GM23338 (cell line): ENCODE measurements at regions not wholly inside any gene's neighbourhood (a gene's known extent, or its start where the extent isn't known, plus 50 kb on each side); places are given as distances from the start of the nearest gene placed in this dataset.

ENCODE experiments used
- ATAC-seq: fragments of 200-7000 bp; cut with Tn5 transposase; 3 replicates; pipeline ENCODE4 v1.9.1; 2020
- DNase-seq: peaks from one replicate; pipeline ENCODE4 v3.0.0-alpha.2; 2015; ENCODE audit warnings: low spot score
- H2AFZ ChIP-seq: fragments of 200-600 bp; sonication (generic); 2 replicates; pipeline ENCODE4 v1.8.0; 2016; ENCODE audit warnings: antibody characterized with exemption, mild to moderate bottlenecking, moderate library complexity
- H3F3A ChIP-seq: fragments of 200-600 bp; sonication (generic); replicated peaks from 2 replicates; pipeline ENCODE4 v1.8.0; 2017; ENCODE audit warnings: antibody characterized with exemption, mixed run types, low read depth
- H3K27ac ChIP-seq: fragments of 200-600 bp; sonication (generic); 2 replicates; pipeline ENCODE4 v1.6.1; 2016; ENCODE audit warnings: low read depth
- H3K27me3 ChIP-seq: fragments of 200-600 bp; sonication (generic); 2 replicates; pipeline ENCODE4 v1.8.0; 2016; ENCODE audit warnings: mild to moderate bottlenecking, mixed run types, moderate library complexity; ENCODE audit not compliant: insufficient read depth
- H3K36me3 ChIP-seq: fragments of 200-600 bp; sonication (generic); 2 replicates; pipeline ENCODE4 v1.8.0; 2016; ENCODE audit warnings: mild to moderate bottlenecking; ENCODE audit not compliant: insufficient read depth
- H3K4me1 ChIP-seq: fragments of 200-600 bp; sonication (generic); 2 replicates; pipeline ENCODE4 v1.8.0; 2016; ENCODE audit warnings: mild to moderate bottlenecking, moderate library complexity; ENCODE audit not compliant: insufficient read depth
- H3K4me2 ChIP-seq: fragments of 200-600 bp; sonication (generic); 2 replicates; pipeline ENCODE4 v1.7.1; 2017; ENCODE audit warnings: mixed run types
- H3K4me3 ChIP-seq: fragments of 200-600 bp; sonication (generic); 2 replicates; pipeline ENCODE4 v1.6.1; 2016; ENCODE audit warnings: mixed run types
- H3K79me2 ChIP-seq: fragments of 200-600 bp; sonication (generic); replicated peaks from 2 replicates; pipeline ENCODE4 v1.8.0; 2017; ENCODE audit warnings: mild to moderate bottlenecking; ENCODE audit not compliant: insufficient read depth
- H3K9me2 ChIP-seq: fragments of 200-600 bp; sonication (generic); 2 replicates; pipeline ENCODE4 v1.8.0; 2017; ENCODE audit not compliant: insufficient read depth
- H4K20me1 ChIP-seq: fragments of 200-600 bp; sonication (generic); replicated peaks from 2 replicates; pipeline ENCODE4 v1.8.0; 2017; ENCODE audit warnings: mild to moderate bottlenecking; ENCODE audit not compliant: insufficient read depth
- H3K27ac Mint-ChIP-seq: 2 replicates; pipeline ENCODE4 v1.8.0; 2020; ENCODE audit warnings: inconsistent platforms, mild to moderate bottlenecking, moderate library complexity, mixed read lengths
- H3K27me3 Mint-ChIP-seq: 3 replicates; pipeline ENCODE4 v1.8.0; 2022; ENCODE audit warnings: low read depth, mild to moderate bottlenecking, moderate library complexity, mixed read lengths, inconsistent platforms; ENCODE audit not compliant: insufficient read depth, poor library complexity
- H3K36me3 Mint-ChIP-seq: 3 replicates; pipeline ENCODE4 v1.8.0; 2021; ENCODE audit warnings: low read depth, mild to moderate bottlenecking, inconsistent platforms, moderate library complexity, mixed read lengths
- H3K4me1 Mint-ChIP-seq: 3 replicates; pipeline ENCODE4 v1.8.0; 2020; ENCODE audit warnings: mild to moderate bottlenecking, inconsistent platforms, mixed read lengths
- H3K4me3 Mint-ChIP-seq: 3 replicates; pipeline ENCODE4 v1.8.0; 2021; ENCODE audit warnings: moderate library complexity, mild to moderate bottlenecking, inconsistent platforms, mixed read lengths
- H3K9me3 Mint-ChIP-seq: 3 replicates; pipeline ENCODE4 v1.8.0; 2020; ENCODE audit warnings: moderate library complexity, mild to moderate bottlenecking, inconsistent platforms, mixed read lengths
- CREB1 ChIP-seq: fragments of 250-450 bp; sonication (Bioruptor Pico); IDR thresholded peaks from 2 replicates; pipeline ENCODE4 v1.5.0; 2020; ENCODE audit warnings: low read depth, mild to moderate bottlenecking, moderate library complexity
- CTCF ChIP-seq, 2 experiments: fragments of 200-600 bp in 1 of 2; sonication (generic) in 1 of 2; conservative IDR thresholded peaks; 2 replicates each; pipeline versions ENCODE4 v1.5.1 to v1.6.1; 2016 to 2017; ENCODE audit warnings: antibody characterized with exemption in 2 of 2, low read depth in 2 of 2, mild to moderate bottlenecking in 2 of 2, moderate library complexity in 1 of 2
- EZH2 ChIP-seq: fragments of 200-600 bp; sonication (generic); IDR thresholded peaks from one replicate; pipeline ENCODE4 v1.8.0; 2017; ENCODE audit warnings: antibody characterized with exemption, mild to moderate bottlenecking, low read depth; ENCODE audit not compliant: unreplicated experiment
- NANOG ChIP-seq: IDR thresholded peaks from 2 replicates; pipeline ENCODE4 v1.6.1; 2016; ENCODE audit warnings: antibody characterized with exemption, borderline replicate concordance
- STAT1 ChIP-seq: IDR thresholded peaks from one replicate; pipeline ENCODE4 v1.6.1; 2016; ENCODE audit warnings: antibody characterized with exemption; ENCODE audit not compliant: unreplicated experiment
- ZNF114 ChIP-seq: fragments of 250-450 bp; sonication (Bioruptor Pico); IDR thresholded peaks from 2 replicates; pipeline ENCODE4 v1.5.0; 2020; ENCODE audit warnings: mild to moderate bottlenecking, moderate library complexity

GRCh38 chr21:26637201-26637745, 64.2 kb upstream of the CYYR1 start:
- Histone ChIP-seq H3K4me1 (no peaks in the 10 kb centered on the region), H3K36me3 (no peaks in the 10 kb centered on the region), H4K20me1 (no peaks in the 10 kb centered on the region), H2AFZ (no peak overlapping the region), H3K9me2 (peaks cover 9% of the 10 kb centered on the region), H3K4me3 (no peak overlapping the region), H3F3A (no peaks in the 10 kb centered on the region), H3K27ac (no peak overlapping the region), H3K4me2 (no peak overlapping the region), H3K27me3 (no peaks in the 10 kb centered on the region), H3K79me2 (no peaks in the 10 kb centered on the region)
- Mint-ChIP-seq H3K36me3 (peaks cover 5% of the 10 kb centered on the region; the same call in 2 of the 3 replicates), H3K4me1 (no peaks in the 10 kb centered on the region; the same call in 2 of the 3 replicates), H3K27me3 (peaks cover 2% of the 10 kb centered on the region), H3K4me3 (no peak overlapping the region), H3K27ac (no peak overlapping the region), H3K9me3 (peaks cover 6% of the 10 kb centered on the region; the same call in 2 of the 3 replicates)
- TF ChIP-seq CTCF (conservative IDR thresholded peaks at IDR 0.05; ENCODE audit: low read depth in 2 of 2) (no peak), STAT1 (no peak), EZH2 (no peak)
- no peak for DNase-seq
- ATAC-seq = no peak

- Histone ChIP-seq H3K79me2 (no peaks in the 10 kb centered on the region), H3K27ac (no peak overlapping the region), H3K4me1 (no peaks in the 10 kb centered on the region), H3K4me2 (no peak overlapping the region), H3K36me3 (no peaks in the 10 kb centered on the region), H3K27me3 (no peaks in the 10 kb centered on the region), H2AFZ (no peak overlapping the region; the same call in 1 of the 2 replicates), H3K4me3 (no peak overlapping the region), H3F3A (no peaks in the 10 kb centered on the region), H4K20me1 (no peaks in the 10 kb centered on the region), H3K9me2 (peaks cover 9% of the 10 kb centered on the region)
- Mint-ChIP-seq H3K27me3 (no peaks in the 10 kb centered on the region), H3K9me3 (peaks cover 6% of the 10 kb centered on the region; the same call in 2 of the 3 replicates), H3K4me3 (no peak overlapping the region), H3K4me1 (no peaks in the 10 kb centered on the region; the same call in 2 of the 3 replicates), H3K36me3 (peaks cover 5% of the 10 kb centered on the region; the same call in 2 of the 3 replicates), H3K27ac (no peak overlapping the region)
- ATAC-seq (no peak), DNase-seq (no peak)
- no peak for TF ChIP-seq STAT1
- no peak for TF ChIP-seq ZNF114 (CRISPR knock-in tag)
- TF ChIP-seq EZH2 = no peak
- TF ChIP-seq CTCF (conservative IDR thresholded peaks at IDR 0.05; ENCODE audit: low read depth in 2 of 2) = no peak
- no peak for TF ChIP-seq CREB1
- no peak for TF ChIP-seq NANOG
Observed at GRCh38 chr21:26635681-26636080, 62.6 kb upstream of the CYYR1 start.
